Ascending aorta (tissue), 2 donors: ENCODE measurements at regions not wholly inside any gene's neighbourhood (a gene's known extent, or its start where the extent isn't known, plus 50 kb on each side); places are given as distances from the start of the nearest gene placed in this dataset.

ENCODE experiments used
- DNase-seq, 2 donors: peaks; one replicate each; pipeline ENCODE4 v3.0.0-alpha.2; 2019; ENCODE audit warnings: low spot score in 2 of 2
- H3K27ac ChIP-seq, 2 donors: fragments of 200-600 bp; sonication (generic); one replicate each; pipeline ENCODE4 v1.5.1; 2016 to 2017; ENCODE audit warnings: mild to moderate bottlenecking in 1 of 2
- H3K27me3 ChIP-seq: fragments of 200-600 bp; sonication (generic); one replicate; pipeline ENCODE4 v1.5.1; 2017
- H3K36me3 ChIP-seq, 2 donors: fragments of 200-600 bp; sonication (generic); one replicate each; pipeline ENCODE4 v1.5.1; 2016
- H3K4me1 ChIP-seq, 2 donors: fragments of 200-600 bp; sonication (generic); one replicate each; pipeline ENCODE4 v1.5.1; 2016 to 2017; ENCODE audit warnings: mild to moderate bottlenecking in 1 of 2
- H3K4me3 ChIP-seq, 2 donors: fragments of 200-600 bp; sonication (generic); one replicate each; pipeline ENCODE4 v1.5.1; 2016 to 2017; ENCODE audit warnings: mild to moderate bottlenecking in 1 of 2
- H3K9me3 ChIP-seq, 2 donors: fragments of 200-600 bp; sonication (generic); one replicate each; pipeline ENCODE4 v1.5.1; 2016
- intact Hi-C: fragments of 100-400 bp; cut with DNase I; formaldehyde crosslinking; loops from one replicate; pipeline ENCODE4 v1.15.1; 2023
- TF ChIP-seq, protein P1 (sequence below), 3 experiments: fragments of 200-600 bp in 2 of 3; fragments of 450-650 bp in 1 of 3; sonication (generic) in 2 of 3; IDR thresholded peaks; one replicate each; pipeline ENCODE4 v1.5.1; 2016 to 2019; ENCODE audit warnings: antibody characterized with exemption in 3 of 3, mild to moderate bottlenecking in 1 of 3, moderate library complexity in 1 of 3

DNA sequence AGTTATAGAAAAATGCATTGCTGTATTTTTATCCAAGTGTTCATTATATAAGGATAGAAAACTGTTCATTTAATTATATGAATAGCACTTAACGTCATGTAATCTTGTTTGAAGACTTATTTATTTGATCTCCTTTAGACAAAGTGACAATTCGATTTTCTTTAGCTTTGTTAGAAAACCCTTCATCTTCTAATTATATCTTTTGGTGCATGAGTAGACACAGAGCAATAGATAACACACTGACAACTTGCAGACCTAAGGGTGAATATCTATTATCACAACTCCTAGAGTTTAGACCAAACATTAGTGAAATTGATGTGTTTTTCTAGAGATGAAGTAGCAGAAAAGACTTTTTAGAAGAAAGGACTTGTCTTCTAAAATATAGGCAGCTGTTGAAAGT is 446.4 kb upstream of the SEMA6A start:
- no peaks in the 10 kb centered on the region for H3K27me3 ChIP-seq

DNA sequence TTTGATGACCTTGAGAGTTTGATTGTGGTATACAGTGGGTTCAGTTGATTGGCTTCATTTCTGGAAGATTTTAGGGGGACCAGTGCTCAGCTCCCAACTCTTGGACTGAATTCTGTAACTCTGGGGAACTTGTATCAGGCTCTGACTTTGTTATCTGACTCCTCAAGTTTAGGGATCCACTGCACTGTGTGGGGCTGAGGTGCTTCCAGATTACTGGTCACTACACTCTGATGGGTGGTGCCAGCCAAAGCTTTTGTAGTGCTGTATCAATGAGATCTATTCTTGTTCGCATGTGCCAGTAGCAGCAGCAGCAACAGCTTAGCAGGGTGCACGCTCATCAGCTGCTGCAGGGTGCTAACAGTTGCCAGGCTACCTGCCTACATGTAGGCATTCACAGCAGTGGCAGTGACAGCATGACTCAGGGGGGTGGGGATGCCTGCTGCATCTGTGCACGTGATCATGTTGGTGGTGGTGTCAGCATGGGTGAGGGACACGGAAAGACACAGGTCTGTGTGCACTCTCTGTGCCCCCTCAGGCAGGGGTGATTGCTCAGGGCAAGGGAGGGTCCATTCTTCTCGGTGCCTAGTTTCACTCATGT is 438.8 kb upstream of the SEMA6A start:
- Histone ChIP-seq H3K9me3 (peaks cover 0 to 7% of the 10 kb centered on the region in 2 donors), H3K27ac (no peak overlapping the region), H3K27me3 (no peaks in the 10 kb centered on the region), H3K36me3 (no peaks in the 10 kb centered on the region), H3K4me3 (no peak overlapping the region), H3K4me1 (no peaks in the 10 kb centered on the region)
- intact Hi-C loops = no loop called here
- TF ChIP-seq, protein P1, sequence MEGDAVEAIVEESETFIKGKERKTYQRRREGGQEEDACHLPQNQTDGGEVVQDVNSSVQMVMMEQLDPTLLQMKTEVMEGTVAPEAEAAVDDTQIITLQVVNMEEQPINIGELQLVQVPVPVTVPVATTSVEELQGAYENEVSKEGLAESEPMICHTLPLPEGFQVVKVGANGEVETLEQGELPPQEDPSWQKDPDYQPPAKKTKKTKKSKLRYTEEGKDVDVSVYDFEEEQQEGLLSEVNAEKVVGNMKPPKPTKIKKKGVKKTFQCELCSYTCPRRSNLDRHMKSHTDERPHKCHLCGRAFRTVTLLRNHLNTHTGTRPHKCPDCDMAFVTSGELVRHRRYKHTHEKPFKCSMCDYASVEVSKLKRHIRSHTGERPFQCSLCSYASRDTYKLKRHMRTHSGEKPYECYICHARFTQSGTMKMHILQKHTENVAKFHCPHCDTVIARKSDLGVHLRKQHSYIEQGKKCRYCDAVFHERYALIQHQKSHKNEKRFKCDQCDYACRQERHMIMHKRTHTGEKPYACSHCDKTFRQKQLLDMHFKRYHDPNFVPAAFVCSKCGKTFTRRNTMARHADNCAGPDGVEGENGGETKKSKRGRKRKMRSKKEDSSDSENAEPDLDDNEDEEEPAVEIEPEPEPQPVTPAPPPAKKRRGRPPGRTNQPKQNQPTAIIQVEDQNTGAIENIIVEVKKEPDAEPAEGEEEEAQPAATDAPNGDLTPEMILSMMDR (IDR thresholded peaks at IDR 0.05) = no peak
- no peak for DNase-seq

More for the DNA sequence above, 446.4 kb upstream of the SEMA6A start:
- no peaks in the 10 kb centered on the region for H3K4me1 ChIP-seq
- H3K36me3 ChIP-seq = no peaks in the 10 kb centered on the region
- no peak for DNase-seq
- intact Hi-C loops = no loop called here
- H3K9me3 ChIP-seq = no peaks in the 10 kb centered on the region
- no peak overlapping the region for H3K4me3 ChIP-seq
- TF ChIP-seq, protein P1 (IDR thresholded peaks at IDR 0.05) = no peak
- H3K27ac ChIP-seq = no peak overlapping the region

DNA sequence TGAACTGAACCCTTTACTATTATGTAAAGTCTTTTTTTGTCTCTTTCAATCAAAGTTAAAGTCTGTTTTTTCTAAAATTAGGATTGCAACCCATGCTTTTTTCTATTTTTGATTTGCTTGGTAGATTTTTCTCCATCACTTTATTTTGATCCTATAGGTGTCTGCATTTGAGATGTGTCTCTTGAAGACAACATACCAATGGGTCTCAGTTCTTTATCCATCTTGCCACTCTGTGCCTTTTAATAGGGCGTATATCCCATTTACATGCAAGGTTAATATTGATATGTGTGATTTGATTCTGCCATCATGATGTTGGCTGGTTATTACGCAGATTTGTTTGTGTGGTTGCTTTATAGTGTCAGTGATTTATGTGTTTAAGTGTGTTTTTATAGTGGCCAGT is 436.0 kb upstream of the SEMA6A start:
- intact Hi-C loops = no loop called here
- TF ChIP-seq, protein P1 (IDR thresholded peaks at IDR 0.05) = no peak
- no peaks in the 10 kb centered on the region for H3K27me3 ChIP-seq
- H3K4me3 ChIP-seq = no peak overlapping the region
- H3K9me3 ChIP-seq = peaks cover 0 to 7% of the 10 kb centered on the region in 2 donors
- H3K36me3 ChIP-seq = no peaks in the 10 kb centered on the region
- no peak overlapping the region for H3K27ac ChIP-seq
- H3K4me1 ChIP-seq = no peaks in the 10 kb centered on the region
- no peak for DNase-seq

DNA sequence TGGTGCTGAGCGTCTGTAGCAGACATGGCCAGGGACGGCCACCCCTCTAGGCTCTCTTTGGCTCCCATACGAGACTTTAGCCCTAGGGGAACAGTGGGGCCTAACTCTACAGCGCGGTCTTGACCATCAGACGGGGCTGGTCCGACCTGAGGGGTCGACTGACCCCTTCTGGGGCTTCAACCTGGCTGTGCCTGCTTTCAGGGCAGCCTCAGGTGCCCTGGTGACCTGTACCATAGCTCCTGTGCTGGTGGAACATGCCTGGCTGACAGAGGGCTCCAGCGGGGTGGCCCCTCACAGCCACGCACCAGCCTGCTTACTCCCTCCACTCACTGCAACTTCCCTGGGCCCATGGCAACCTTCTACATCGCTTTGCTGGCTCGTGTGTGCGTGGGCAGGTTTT is 423.4 kb upstream of the SEMA6A start:
- DNase-seq = no peak
- TF ChIP-seq, protein P1 (IDR thresholded peaks at IDR 0.05) = no peak
- Histone ChIP-seq H3K27me3 (no peaks in the 10 kb centered on the region), H3K4me3 (no peak overlapping the region), H3K4me1 (no peaks in the 10 kb centered on the region), H3K36me3 (no peaks in the 10 kb centered on the region), H3K9me3 (no peaks in the 10 kb centered on the region), H3K27ac (no peak overlapping the region)
- intact Hi-C loops = no loop called here

DNA sequence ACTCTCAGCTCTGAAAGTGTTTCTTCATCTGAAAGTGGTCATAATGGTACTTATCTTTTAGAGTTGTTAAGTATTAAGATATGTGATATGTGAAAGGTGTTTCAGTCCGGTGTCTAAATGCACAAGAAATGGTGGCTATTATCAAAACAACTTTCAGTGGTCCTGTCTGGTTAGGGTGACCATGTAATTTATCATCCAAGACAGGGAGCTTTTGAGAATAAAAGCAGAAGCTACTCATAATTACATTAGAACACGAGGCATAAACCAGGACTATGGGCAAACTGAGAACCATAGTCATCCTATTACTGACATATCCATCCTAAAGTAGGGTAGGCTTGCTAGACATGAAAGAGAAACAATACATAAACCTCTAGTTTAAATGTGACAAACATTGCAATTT is 418.1 kb upstream of the SEMA6A start:
- Histone ChIP-seq H3K36me3 (no peaks in the 10 kb centered on the region), H3K27me3 (no peaks in the 10 kb centered on the region), H3K27ac (no peak overlapping the region), H3K4me3 (no peak overlapping the region), H3K9me3 (no peaks in the 10 kb centered on the region), H3K4me1 (no peaks in the 10 kb centered on the region)
- intact Hi-C loops = no loop called here
- TF ChIP-seq, protein P1 (IDR thresholded peaks at IDR 0.05) = no peak
- no peak for DNase-seq

DNA sequence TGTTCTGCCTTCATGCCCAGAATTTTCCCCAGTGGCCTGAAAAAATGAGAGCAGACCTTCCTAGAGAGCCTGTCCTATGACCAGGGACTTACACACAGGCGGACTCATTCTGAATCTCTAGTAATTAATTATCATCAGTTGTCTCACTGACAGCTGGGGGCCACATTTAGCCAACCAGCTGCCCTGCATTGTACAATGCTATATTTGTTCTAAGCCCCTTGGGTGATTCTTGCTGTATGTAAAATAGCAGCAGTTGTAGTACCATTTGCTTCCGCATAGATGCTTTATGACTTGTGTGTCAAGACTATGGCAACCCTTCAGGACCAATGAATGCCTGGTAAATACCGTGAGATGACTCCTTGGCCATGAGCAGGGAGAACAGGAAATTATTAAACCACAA is 415.4 kb upstream of the SEMA6A start:
- TF ChIP-seq, protein P1 (IDR thresholded peaks at IDR 0.05) = no peak
- intact Hi-C loops = no loop called here
- H3K27me3 ChIP-seq = no peaks in the 10 kb centered on the region
- no peak overlapping the region for H3K27ac ChIP-seq
- H3K4me1 ChIP-seq = no peaks in the 10 kb centered on the region
- H3K4me3 ChIP-seq = no peak overlapping the region
- no peaks in the 10 kb centered on the region for H3K36me3 ChIP-seq
- DNase-seq = no peak
- no peaks in the 10 kb centered on the region for H3K9me3 ChIP-seq
